HG03432 (cell line): ENCODE measurements at regions not wholly inside any gene's neighbourhood (a gene's known extent, or its start where the extent isn't known, plus 50 kb on each side); places are given as distances from the start of the nearest gene placed in this dataset.
A peak's percentile ranks its signal among the peaks of the same experiment; 100 is the strongest.

ENCODE experiments used
- ATAC-seq: cut with Tn5 transposase; IDR thresholded peaks from one replicate; pipeline ENCODE4 v1.9.1; 2021; ENCODE audit warnings: mild to moderate bottlenecking, moderate library complexity; ENCODE audit not compliant: unreplicated experiment

GRCh38 chr10:3987143-3987974 is 202.3 kb upstream of the KLF6 start:
- ATAC-seq: no peak

DNA sequence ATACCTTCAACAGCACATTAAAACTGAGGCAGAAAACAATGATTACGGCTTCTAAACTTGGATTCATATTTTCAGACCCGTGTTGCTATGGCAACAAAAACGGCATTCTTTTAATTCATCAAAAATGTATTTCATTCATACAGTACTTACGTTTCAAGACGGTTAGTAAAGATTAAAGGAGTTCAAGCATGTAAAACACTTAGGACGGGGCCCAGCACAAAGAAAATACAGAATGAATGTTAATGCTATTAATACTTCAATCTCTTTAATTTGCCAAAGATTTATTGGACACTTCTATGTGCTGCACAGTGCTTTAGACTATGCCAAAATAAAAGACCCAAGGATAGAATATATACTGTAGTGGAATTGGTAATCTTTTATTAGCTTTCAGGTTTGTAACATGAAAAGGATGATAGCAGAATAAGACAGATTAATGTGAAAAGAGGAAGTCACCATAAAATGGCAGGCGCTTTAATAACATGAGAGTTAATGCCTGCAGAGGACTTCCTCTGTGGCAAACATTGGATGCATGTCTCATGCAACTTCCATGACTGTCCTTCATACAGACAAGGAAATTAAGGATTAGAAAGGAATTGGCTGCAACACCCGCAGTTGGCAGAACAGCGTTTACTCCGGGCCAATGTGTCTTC is 201.6 kb upstream of the KLF6 start:
- ATAC-seq: no peak

- no peak for ATAC-seq
These were observed 197.9 kb upstream of the KLF6 start for GRCh38 chr10:3982746-3983442.

- no peak for ATAC-seq
These were observed 196.3 kb upstream of the KLF6 start for GRCh38 chr10:3981300-3981699.

DNA sequence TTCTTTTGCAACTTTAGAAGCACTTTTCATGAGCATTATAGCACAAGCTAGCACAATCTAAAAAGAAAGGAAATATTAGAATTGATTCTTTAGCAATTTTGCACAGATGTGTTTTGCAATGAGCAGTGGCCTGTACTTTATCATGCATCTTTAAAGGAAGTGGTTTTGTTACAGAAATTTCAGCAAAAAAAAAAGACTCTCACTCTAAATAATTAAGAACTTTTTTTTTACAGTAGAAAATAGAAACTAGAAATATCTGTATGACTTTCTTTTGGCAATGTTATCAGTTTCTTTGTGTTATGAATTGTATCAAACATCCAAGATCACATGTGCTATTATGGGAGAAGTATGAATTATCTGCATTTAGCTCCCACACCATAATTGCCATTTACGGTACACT is 195.7 kb upstream of the KLF6 start:
- ATAC-seq: peak; percentile 43

GRCh38 chr10:3980144-3980543 is 195.1 kb upstream of the KLF6 start:
- ATAC-seq: no peak

- no peak for ATAC-seq
These were observed 193.8 kb upstream of the KLF6 start for GRCh38 chr10:3978761-3979160.

DNA sequence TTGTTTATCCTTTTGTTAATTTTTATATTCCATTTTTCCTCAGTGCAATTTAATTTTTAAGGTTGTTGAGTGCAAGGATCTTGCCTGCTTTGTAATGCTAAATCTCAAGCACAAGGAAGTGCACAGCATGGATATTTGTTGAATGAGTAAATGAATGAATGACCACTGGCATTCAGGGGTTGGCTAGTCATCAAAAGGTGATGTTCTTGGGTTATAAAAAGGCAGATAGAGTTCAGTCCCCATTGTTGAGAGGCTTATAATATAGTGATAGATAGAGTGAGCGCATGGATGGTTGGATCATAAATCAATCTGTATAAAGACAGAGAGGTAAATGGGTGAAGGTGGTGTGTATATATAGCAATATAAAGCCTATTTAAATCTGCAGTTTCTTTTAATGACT is 193.2 kb upstream of the KLF6 start:
- no peak for ATAC-seq

- no peak for ATAC-seq
These were observed 192.8 kb upstream of the KLF6 start for GRCh38 chr10:3977761-3978160.

GRCh38 chr10:3976718-3977117 is 191.7 kb upstream of the KLF6 start:
- peak; percentile 40 for ATAC-seq

- ATAC-seq: no peak
These were observed 191.2 kb upstream of the KLF6 start for GRCh38 chr10:3976171-3976570.

GRCh38 chr10:3975016-3975415 is 190.0 kb upstream of the KLF6 start:
- ATAC-seq: no peak

GRCh38 chr10:3972460-3973301 is 187.7 kb upstream of the KLF6 start:
- no peak for ATAC-seq

DNA sequence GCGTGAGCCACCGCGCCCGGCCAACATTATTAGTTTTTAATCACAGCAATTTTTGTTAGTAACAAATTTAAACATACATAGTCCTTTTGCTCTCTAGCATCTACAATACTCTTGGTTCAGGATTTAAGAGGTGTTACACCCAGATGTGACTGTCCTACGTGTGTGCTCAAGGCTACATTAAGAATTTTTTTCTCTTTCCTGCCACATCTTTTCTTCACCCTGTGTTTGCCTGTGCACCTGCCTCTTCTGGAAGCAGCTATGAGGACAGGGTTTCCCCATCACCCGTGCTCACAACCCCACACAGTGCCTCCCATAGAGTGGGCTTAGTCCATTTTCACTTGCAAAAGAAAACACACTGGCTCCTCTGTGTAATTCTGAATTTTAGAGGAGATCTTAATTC is 186.7 kb upstream of the KLF6 start:
- ATAC-seq: no peak

DNA sequence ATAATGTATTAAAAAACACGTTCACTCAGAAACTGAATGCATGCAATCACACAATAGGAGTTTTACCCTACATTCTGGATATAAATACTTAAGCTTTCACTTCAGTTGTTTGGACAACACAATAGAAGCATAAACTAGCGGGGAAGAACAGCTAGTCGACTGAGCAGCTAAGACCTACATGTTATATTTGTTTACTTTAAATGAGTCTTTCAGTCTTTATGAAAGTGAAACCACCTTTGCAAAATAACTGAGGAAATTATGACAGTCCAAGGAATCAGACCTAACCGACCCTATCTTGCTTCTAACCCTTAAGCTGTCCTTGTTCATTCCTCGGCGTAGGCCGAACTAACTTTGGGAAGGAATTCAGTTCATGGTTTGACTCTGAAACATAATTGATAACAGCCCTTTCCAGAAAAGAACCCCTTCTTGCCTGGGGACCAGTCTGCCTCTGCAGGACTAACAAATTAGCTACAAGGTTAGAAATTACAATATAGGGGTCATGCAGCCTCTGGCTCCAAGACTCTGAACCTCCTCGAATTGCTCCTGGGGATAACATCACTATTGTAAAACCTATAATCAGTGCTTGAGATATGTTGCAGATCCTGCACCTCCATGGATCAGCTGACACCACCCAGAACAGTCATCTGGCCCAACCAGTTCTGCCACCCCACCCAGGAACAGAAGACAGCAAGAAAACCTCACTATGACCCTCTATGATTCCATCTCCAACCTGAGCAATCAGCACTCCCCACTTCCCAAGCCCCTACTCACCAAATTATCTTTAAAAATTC is 185.1 kb upstream of the KLF6 start:
- ATAC-seq: no peak

DNA sequence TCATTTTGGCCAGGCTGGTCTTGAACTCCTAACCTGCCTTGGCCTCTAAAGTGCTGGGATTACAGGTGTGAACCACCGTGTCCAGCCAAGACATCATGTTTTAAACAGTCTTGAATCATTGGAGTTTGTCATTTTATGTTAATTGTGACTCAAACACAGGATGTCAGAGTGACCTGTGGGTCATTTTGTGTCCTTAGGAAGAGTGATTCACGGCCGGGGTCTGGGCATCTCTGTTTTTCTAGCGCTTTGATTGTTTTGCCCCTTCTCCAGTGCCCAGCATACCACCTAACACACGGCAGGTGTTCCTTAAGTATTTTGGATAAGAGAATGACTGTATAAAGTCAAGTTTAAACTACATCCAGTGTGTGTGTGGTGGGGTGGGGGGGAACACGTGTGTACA is 183.7 kb upstream of the KLF6 start:
- no peak for ATAC-seq

DNA sequence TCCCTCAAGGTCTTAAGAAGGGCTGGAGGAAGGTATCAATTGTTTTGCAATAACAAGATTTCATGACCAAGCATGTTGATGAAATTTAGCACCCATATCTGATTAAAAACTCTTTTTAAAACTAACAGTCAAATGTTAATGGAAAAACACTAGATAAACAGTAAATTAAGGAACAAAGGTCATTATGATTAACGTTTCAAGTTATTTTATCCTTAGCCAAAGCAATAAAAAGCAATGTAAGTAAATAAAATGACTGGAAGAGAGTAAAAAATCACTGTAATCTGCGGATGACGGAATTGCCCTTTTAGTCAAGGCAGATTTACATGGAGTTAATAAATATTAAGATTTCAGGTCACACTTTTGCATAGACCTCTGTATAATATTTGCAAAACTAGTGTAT is 179.5 kb upstream of the KLF6 start:
- ATAC-seq: no peak

DNA sequence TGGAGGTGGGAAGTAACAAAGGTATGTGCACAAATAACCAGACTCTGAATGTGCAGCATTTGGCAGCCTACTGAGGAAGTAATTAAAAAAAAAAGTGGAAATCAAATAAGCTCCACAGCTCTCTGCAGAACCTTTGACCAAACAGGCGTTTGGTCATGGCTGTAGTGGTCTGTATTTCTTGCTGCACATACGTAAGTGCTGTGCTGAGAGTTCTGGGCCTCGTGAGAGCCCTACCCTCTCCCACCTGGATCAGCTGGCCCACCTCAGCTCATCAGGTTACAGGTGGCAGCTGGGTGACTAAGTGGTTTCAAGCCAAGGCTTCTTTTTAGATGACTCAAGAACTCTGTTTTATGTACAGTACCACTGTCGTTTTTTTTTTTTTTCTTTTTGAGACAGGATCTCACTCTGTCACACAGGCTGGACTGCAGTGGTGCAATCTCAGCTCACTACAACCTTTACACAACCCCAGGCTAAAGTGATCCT is 178.2 kb upstream of the KLF6 start:
- no peak for ATAC-seq

DNA sequence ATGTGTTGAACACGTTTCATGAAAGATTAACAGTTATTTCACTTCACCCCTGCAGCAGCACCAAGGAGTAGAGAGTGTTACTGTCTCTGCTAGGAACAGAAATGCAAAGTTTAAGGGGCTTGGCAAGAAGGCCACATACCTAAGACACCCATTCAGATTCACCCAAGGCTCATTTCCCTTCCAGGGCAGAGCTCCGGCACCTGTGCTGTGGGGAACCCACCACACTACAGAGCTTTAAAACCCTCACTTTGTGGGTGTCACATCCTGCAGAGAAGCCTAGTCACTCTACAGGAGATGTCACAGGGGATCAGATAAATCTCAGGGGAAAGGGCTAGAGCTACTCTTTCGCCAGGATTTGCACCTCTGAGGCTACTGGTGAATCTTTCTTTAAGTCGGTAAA is 176.1 kb upstream of the KLF6 start:
- ATAC-seq: no peak

DNA sequence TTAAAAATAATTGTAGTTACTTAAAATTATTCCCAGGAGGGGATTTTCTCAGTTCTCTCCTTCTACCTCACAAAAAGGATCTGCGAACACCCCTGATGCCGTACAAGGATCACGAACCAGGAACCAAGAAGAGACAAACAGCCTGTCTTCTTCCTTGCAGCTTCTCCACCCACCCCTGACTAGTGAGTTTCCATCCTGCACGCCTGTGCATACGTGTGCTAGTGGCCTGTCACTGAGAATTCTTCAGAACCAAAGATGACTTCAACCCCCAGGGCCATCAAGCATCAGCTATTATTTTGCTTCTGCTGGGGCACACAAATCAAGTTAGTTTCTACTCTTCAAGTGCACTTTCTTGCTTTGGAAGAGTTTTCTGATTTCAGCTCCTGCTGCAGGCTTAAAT is 175.5 kb upstream of the KLF6 start:
- no peak for ATAC-seq
